Gastroesophageal sphincter (tissue), 3 donors: ENCODE measurements at regions not wholly inside any gene's neighbourhood (a gene's known extent, or its start where the extent isn't known, plus 50 kb on each side); places are given as distances from the start of the nearest gene placed in this dataset.
"Not testable (repeated sequence)": the region's sequence is repeated elsewhere in the genome, so short reads cannot be mapped to it uniquely, and the experiment has no call there.

ENCODE experiments used
- EP300 ChIP-seq: sonication (generic); formaldehyde crosslinking; IDR thresholded peaks from one replicate; pipeline ENCODE4 v1.6.1; 2017; ENCODE audit warnings: antibody characterized with exemption, mild to moderate bottlenecking
- POLR2A ChIP-seq, 2 donors: fragments of 450-650 bp; IDR thresholded peaks; one replicate each; pipeline ENCODE4 v1.6.1; 2017; ENCODE audit warnings: antibody characterized with exemption in 2 of 2, mild to moderate bottlenecking in 2 of 2, moderate library complexity in 1 of 2
- POLR2AphosphoS5 ChIP-seq: sonication (generic); formaldehyde crosslinking; IDR thresholded peaks from one replicate; pipeline ENCODE4 v1.6.1; 2017; ENCODE audit warnings: antibody characterized with exemption
- TF ChIP-seq, protein P1 (sequence below), 4 experiments: fragments of 200-600 bp in 2 of 4; fragments of 450-650 bp in 2 of 4; sonication (generic) in 1 of 4; IDR thresholded peaks; one replicate each; pipeline ENCODE4 v1.5.1; 2017 to 2019; ENCODE audit warnings: antibody characterized with exemption in 4 of 4, mild to moderate bottlenecking in 2 of 4, moderate library complexity in 2 of 4

DNA sequence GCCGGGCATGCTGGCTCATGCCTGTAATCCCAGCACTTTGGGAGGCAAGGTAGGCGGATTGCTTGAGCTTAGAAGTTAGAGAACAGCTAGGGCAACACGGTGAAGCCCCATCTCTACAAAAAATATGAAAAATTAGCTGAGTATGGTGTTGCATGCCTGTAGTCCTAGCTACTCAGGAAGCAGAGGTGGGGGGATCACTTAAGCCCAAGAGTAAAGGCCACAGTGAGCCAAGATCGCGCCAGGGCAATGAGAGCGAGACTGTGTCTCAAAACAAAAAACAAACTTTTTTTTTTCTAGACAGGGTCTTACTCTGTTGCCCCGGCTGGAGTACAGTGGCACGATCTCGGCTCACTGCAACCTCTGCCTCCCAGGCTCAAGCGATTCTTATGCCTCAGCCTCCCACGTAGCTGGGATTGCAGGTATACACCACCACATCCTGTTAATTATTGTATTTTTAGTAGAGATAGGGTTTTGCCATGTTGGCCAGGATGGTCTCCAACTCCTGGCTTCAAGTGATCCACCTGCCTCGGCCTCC, 307.5 kb downstream of the GOLGA6L6 start:
- TF ChIP-seq, protein P1, sequence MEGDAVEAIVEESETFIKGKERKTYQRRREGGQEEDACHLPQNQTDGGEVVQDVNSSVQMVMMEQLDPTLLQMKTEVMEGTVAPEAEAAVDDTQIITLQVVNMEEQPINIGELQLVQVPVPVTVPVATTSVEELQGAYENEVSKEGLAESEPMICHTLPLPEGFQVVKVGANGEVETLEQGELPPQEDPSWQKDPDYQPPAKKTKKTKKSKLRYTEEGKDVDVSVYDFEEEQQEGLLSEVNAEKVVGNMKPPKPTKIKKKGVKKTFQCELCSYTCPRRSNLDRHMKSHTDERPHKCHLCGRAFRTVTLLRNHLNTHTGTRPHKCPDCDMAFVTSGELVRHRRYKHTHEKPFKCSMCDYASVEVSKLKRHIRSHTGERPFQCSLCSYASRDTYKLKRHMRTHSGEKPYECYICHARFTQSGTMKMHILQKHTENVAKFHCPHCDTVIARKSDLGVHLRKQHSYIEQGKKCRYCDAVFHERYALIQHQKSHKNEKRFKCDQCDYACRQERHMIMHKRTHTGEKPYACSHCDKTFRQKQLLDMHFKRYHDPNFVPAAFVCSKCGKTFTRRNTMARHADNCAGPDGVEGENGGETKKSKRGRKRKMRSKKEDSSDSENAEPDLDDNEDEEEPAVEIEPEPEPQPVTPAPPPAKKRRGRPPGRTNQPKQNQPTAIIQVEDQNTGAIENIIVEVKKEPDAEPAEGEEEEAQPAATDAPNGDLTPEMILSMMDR (IDR thresholded peaks at IDR 0.05) = not testable (repeated sequence)
- not testable (repeated sequence) for TF ChIP-seq POLR2AphosphoS5; POLR2A (IDR thresholded peaks at IDR 0.05); EP300
